ENCODE measurements at regions not wholly inside any gene's neighbourhood (a gene's known extent, or its start where the extent isn't known, plus 50 kb on each side); places are given as distances from the start of the nearest gene placed in this dataset.

DNA sequence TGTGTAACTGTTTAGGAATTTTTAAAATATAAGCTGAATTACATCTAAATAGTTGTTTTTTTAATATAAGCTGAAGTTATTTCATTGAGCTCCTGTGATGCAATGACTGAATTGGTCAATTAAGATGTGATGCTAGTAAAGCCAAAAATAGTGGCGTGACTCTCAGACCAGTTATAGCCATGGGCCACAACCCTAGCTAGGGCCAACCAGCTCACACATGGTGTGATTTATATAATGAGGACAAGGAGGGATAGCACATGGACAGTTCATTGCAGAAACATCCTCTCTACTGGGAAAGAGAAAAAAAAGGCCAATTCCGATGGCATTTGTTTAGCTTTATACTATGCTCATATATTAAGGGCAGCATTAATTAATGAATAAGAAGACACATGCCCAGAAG, 119.3 kb upstream of the PROX1 start:
- no peak for TF ChIP-seq EZH2 (IDR thresholded peaks at IDR 0.05; ENCODE audit: low read length)
- TF ChIP-seq, protein P1, sequence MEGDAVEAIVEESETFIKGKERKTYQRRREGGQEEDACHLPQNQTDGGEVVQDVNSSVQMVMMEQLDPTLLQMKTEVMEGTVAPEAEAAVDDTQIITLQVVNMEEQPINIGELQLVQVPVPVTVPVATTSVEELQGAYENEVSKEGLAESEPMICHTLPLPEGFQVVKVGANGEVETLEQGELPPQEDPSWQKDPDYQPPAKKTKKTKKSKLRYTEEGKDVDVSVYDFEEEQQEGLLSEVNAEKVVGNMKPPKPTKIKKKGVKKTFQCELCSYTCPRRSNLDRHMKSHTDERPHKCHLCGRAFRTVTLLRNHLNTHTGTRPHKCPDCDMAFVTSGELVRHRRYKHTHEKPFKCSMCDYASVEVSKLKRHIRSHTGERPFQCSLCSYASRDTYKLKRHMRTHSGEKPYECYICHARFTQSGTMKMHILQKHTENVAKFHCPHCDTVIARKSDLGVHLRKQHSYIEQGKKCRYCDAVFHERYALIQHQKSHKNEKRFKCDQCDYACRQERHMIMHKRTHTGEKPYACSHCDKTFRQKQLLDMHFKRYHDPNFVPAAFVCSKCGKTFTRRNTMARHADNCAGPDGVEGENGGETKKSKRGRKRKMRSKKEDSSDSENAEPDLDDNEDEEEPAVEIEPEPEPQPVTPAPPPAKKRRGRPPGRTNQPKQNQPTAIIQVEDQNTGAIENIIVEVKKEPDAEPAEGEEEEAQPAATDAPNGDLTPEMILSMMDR (optimal IDR thresholded peaks at IDR 0.05 in 1 of 3, IDR thresholded peaks at IDR 0.05 in 1 of 3, conservative IDR thresholded peaks at IDR 0.05 in 1 of 3; ENCODE audit: extremely low read depth in 1 of 3, insufficient read depth in 2 of 3, low read length in 3 of 3) = no peak
